ENCODE measurements at regions not wholly inside any gene's neighbourhood (a gene's known extent, or its start where the extent isn't known, plus 50 kb on each side); places are given as distances from the start of the nearest gene placed in this dataset.

DNA sequence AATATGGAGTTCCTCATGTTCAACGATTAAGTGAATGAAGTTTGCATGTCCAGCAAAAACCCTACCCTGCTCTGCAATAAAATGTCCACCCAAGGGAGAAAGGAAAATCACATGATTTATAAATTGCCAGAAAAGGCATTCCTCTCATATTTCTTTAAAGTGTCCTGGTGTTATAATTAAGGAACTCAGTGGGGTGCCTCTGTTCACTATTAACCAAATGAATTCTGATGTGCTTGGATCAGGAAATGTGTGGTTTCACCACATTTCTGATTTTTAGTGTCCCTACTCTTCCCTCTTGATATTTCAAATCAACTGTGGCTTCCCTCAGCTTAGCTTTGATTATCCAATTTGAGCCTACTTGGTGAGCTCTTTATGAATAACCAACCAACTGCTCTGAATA, 208.1 kb downstream of the PHLDA1 start:
- TF ChIP-seq EZH2phosphoT487 (IDR thresholded peaks at IDR 0.05; ENCODE audit: borderline replicate concordance, low read length) (no peak), EZH2 (IDR thresholded peaks at IDR 0.05; ENCODE audit: low read length, unreplicated experiment) (no peak)
- TF ChIP-seq, protein P1, sequence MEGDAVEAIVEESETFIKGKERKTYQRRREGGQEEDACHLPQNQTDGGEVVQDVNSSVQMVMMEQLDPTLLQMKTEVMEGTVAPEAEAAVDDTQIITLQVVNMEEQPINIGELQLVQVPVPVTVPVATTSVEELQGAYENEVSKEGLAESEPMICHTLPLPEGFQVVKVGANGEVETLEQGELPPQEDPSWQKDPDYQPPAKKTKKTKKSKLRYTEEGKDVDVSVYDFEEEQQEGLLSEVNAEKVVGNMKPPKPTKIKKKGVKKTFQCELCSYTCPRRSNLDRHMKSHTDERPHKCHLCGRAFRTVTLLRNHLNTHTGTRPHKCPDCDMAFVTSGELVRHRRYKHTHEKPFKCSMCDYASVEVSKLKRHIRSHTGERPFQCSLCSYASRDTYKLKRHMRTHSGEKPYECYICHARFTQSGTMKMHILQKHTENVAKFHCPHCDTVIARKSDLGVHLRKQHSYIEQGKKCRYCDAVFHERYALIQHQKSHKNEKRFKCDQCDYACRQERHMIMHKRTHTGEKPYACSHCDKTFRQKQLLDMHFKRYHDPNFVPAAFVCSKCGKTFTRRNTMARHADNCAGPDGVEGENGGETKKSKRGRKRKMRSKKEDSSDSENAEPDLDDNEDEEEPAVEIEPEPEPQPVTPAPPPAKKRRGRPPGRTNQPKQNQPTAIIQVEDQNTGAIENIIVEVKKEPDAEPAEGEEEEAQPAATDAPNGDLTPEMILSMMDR (conservative IDR thresholded peaks at IDR 0.05; ENCODE audit: low read depth, low read length), result no peak

Data from PC-3 (cell line).